ENCODE measurements at regions not wholly inside any gene's neighbourhood (a gene's known extent, or its start where the extent isn't known, plus 50 kb on each side); places are given as distances from the start of the nearest gene placed in this dataset.

DNA sequence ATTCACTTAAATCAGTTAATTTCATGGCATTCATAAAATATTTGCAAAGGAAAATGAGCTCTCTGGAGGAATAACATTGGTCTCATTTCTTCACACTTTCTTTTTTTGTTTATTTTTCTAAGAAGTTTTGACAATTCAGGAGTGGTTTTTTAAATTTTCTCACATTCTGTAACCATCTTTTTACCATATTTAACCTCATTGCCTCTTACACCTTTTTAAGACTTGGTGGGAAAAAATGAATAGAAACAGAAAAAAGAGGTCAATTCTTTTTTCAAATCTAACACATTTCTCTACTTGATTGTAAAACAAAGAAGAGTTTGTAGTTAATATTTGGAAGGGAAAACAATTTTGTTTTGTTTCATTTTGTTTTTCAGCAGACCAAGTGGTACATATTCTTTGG is 1034.7 kb upstream of the RAG2 start:
- Histone ChIP-seq H3K27ac (ENCODE audit: low read depth, low read length, severe bottlenecking) (no peak overlapping the region), H3K4me3 (ENCODE audit: extremely low read depth, insufficient read depth, low read length, poor library complexity, severe bottlenecking) (no peak overlapping the region), H3K36me3 (ENCODE audit: control insufficient read depth, insufficient read depth, low read length) (no peaks in the 10 kb centered on the region), H3K9me3 (ENCODE audit: control insufficient read depth, low read length) (no peaks in the 10 kb centered on the region), H3K4me1 (ENCODE audit: control insufficient read depth, insufficient read depth, low read length, poor library complexity, severe bottlenecking) (no peaks in the 10 kb centered on the region)

DNA sequence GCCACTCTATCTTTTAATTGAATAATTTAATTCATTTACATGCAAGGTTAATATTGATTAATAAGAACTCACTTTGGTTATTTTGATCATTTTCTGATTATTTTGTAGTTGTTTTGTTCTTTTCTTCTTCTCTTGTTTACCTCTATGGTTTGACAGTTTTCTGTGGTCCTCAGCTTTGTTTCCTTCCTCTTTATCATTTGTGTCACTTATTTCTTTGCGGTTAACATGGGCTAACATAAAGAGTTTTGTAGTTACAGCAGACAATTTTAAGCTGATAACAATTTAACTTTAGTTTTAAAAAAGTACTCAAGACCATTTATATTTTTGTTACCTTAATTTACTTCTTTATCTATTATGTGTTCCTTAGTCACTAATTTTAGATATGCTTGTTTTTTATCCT is 1032.8 kb upstream of the RAG2 start:
- no peak overlapping the region for H3K27ac ChIP-seq (ENCODE audit: low read depth, low read length, severe bottlenecking)
- no peaks in the 10 kb centered on the region for H3K36me3 ChIP-seq (ENCODE audit: control insufficient read depth, insufficient read depth, low read length)
- no peak overlapping the region for H3K4me3 ChIP-seq (ENCODE audit: extremely low read depth, insufficient read depth, low read length, poor library complexity, severe bottlenecking)
- WGBS, 2 experiments (ENCODE audit: insufficient coverage in 2 of 2), result no CpG with 5 or more reads among the region's 1 CpG
- H3K4me1 ChIP-seq (ENCODE audit: control insufficient read depth, insufficient read depth, low read length, poor library complexity, severe bottlenecking), result no peaks in the 10 kb centered on the region
- H3K9me3 ChIP-seq (ENCODE audit: control insufficient read depth, low read length), result no peaks in the 10 kb centered on the region

DNA sequence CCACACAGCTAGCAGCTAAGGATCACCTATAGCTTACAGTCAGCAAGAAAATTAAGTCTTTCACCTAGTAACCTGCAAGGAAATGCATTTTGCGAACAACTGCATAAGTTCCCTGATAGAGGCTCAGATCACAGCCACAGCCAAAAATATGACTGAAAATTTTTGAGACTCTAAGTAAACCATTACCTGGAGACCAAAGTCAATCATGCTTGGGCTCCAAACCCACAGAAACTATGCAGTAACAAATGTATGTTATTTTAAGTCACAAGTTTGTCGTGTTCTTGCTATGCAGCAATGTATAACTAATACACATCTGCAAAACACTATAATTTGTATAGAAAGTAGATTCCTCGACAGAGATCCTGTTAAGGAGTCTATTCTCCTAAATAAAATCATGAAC is 1025.7 kb upstream of the RAG2 start:
- Histone ChIP-seq H3K4me3 (ENCODE audit: extremely low read depth, insufficient read depth, low read length, poor library complexity, severe bottlenecking) (no peak overlapping the region), H3K27ac (ENCODE audit: low read depth, low read length, severe bottlenecking) (no peak overlapping the region), H3K4me1 (ENCODE audit: control insufficient read depth, insufficient read depth, low read length, poor library complexity, severe bottlenecking) (no peaks in the 10 kb centered on the region), H3K36me3 (ENCODE audit: control insufficient read depth, insufficient read depth, low read length) (no peaks in the 10 kb centered on the region), H3K9me3 (ENCODE audit: control insufficient read depth, low read length) (no peaks in the 10 kb centered on the region)
- WGBS, 2 experiments (ENCODE audit: insufficient coverage in 2 of 2), result 89 to 100% methylated on average over 1 of the region's 3 CpGs

DNA sequence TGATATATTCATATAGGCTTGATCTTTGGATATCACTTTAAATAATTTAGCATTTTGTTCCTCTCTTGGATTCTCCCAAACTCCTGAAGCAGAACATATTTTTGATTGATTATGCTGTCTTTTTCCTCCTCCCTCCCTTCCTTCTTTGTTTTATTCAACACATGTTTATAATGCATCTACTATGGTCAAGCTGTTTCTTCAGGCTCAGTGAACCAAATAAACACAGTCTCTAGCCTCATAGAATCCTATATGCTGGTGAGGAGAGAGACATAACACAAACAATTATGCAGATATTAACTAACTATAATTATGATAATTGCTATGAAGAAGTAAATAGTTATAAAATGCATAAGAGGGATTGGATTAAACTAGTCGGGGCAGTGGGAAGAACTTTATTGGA is 1023.6 kb upstream of the RAG2 start:
- WGBS, 2 experiments (ENCODE audit: insufficient coverage in 2 of 2), result 94 to 100% methylated on average over 1 of the region's 1 CpG
- no peaks in the 10 kb centered on the region for H3K36me3 ChIP-seq (ENCODE audit: control insufficient read depth, insufficient read depth, low read length)
- H3K4me1 ChIP-seq (ENCODE audit: control insufficient read depth, insufficient read depth, low read length, poor library complexity, severe bottlenecking), result no peaks in the 10 kb centered on the region
- H3K27ac ChIP-seq (ENCODE audit: low read depth, low read length, severe bottlenecking), result no peak overlapping the region
- no peak overlapping the region for H3K4me3 ChIP-seq (ENCODE audit: extremely low read depth, insufficient read depth, low read length, poor library complexity, severe bottlenecking)
- H3K9me3 ChIP-seq (ENCODE audit: control insufficient read depth, low read length), result no peaks in the 10 kb centered on the region

DNA sequence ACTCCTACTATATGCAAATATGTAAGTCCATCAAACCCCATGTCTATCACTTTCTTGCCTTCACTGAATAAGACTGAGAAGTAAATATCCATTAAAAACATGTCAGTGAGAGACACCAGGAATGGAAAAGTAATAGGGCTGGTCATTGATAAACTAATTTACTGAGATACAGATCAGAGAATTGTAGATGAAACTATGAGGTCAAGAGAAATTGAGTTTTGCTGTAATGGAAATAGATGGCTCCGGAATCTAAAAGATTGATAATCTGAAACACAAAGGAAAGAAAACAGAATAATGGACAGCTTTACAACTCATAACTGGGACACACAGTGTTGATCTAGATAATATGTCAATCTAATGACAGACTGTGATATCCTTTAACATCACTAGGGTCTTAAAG is 1018.3 kb upstream of the RAG2 start:
- Histone ChIP-seq H3K36me3 (ENCODE audit: control insufficient read depth, insufficient read depth, low read length) (no peaks in the 10 kb centered on the region), H3K4me3 (ENCODE audit: extremely low read depth, insufficient read depth, low read length, poor library complexity, severe bottlenecking) (no peak overlapping the region), H3K27ac (ENCODE audit: low read depth, low read length, severe bottlenecking) (no peak overlapping the region), H3K4me1 (ENCODE audit: control insufficient read depth, insufficient read depth, low read length, poor library complexity, severe bottlenecking) (no peaks in the 10 kb centered on the region), H3K9me3 (ENCODE audit: control insufficient read depth, low read length) (no peaks in the 10 kb centered on the region)
- WGBS, 2 experiments (ENCODE audit: insufficient coverage in 2 of 2), result no CpG with 5 or more reads among the region's 1 CpG

DNA sequence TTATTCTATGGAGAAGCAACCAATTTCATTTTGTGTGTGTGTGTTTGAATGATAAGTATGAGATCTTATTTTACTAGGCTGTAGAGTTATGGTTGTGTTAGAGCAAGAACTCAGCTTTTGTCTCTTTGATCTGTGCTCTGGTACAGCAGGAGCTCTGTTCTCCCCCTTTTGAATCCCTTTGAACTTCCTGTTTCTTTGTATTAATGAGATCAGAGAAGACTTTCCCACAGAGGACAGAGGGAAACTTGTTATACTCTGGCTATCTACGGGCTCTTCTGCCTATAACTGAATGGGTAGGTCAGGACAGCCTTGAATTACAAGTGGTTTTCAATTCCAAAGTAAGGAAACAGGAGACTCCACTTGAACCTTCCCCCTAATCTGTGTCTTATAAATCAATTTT is 1015.0 kb upstream of the RAG2 start:
- H3K4me1 ChIP-seq (ENCODE audit: control insufficient read depth, insufficient read depth, low read length, poor library complexity, severe bottlenecking), result no peaks in the 10 kb centered on the region
- peak overlapping the region; percentile 38 for H3K27ac ChIP-seq (ENCODE audit: low read depth, low read length, severe bottlenecking)
- H3K4me3 ChIP-seq (ENCODE audit: extremely low read depth, insufficient read depth, low read length, poor library complexity, severe bottlenecking), result no peak overlapping the region
- no peaks in the 10 kb centered on the region for H3K36me3 ChIP-seq (ENCODE audit: control insufficient read depth, insufficient read depth, low read length)
- no peaks in the 10 kb centered on the region for H3K9me3 ChIP-seq (ENCODE audit: control insufficient read depth, low read length)
- 33% methylated on average over 1 of the region's 1 CpG; no CpG with 5 or more reads in 1 of the 2 experiments for WGBS, 2 experiments (ENCODE audit: insufficient coverage in 2 of 2)

DNA sequence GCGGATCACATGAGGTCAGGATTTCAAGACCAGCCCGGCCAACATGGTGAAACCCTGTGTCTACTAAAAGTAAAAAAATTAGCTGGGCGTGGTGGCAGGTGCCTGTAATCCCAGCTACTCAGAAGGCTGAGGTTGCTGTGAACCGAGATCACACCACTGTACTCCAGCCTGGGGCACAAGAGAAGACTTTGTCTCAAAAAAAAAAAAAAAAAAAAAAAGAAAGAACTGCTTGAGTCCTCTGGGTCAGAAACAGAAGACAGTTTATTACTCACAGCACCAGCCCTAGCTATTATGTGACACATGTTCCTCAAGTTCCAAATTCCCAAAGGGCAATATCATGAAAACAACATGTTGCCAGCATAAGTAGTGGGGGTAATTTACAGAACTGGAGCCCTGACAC is 1014.1 kb upstream of the RAG2 start:
- 97 to 100% methylated on average over 3 of the region's 4 CpGs for WGBS, 2 experiments (ENCODE audit: insufficient coverage in 2 of 2)
- no peaks in the 10 kb centered on the region for H3K36me3 ChIP-seq (ENCODE audit: control insufficient read depth, insufficient read depth, low read length)
- no peak overlapping the region for H3K4me3 ChIP-seq (ENCODE audit: extremely low read depth, insufficient read depth, low read length, poor library complexity, severe bottlenecking)
- H3K4me1 ChIP-seq (ENCODE audit: control insufficient read depth, insufficient read depth, low read length, poor library complexity, severe bottlenecking), result no peaks in the 10 kb centered on the region
- no peak overlapping the region for H3K27ac ChIP-seq (ENCODE audit: low read depth, low read length, severe bottlenecking)
- no peaks in the 10 kb centered on the region for H3K9me3 ChIP-seq (ENCODE audit: control insufficient read depth, low read length)

DNA sequence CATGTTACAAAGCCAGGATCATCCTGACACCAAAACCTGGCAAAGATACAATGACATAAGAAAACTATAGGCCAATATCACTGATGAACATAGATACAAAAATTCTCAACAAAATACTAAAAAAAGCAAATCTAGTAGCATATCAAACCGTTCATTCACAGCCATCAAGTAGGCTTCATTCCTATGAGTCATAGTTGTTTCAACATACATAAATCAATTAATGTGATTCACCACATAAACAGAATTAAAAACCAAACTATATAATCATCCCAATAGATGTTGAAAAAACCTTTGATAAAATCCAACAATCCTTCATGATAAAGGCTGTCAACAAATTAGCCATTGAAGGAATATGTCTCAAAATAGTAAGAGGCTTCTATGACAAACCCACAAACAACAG is 1007.2 kb upstream of the RAG2 start:
- WGBS, 2 experiments (ENCODE audit: insufficient coverage in 2 of 2), result 80% methylated on average over 1 of the region's 1 CpG; no CpG with 5 or more reads in 1 of the 2 experiments
- no peaks in the 10 kb centered on the region for H3K9me3 ChIP-seq (ENCODE audit: control insufficient read depth, low read length)
- H3K36me3 ChIP-seq (ENCODE audit: control insufficient read depth, insufficient read depth, low read length), result no peaks in the 10 kb centered on the region
- H3K27ac ChIP-seq (ENCODE audit: low read depth, low read length, severe bottlenecking), result no peak overlapping the region
- no peak overlapping the region for H3K4me3 ChIP-seq (ENCODE audit: extremely low read depth, insufficient read depth, low read length, poor library complexity, severe bottlenecking)
- no peaks in the 10 kb centered on the region for H3K4me1 ChIP-seq (ENCODE audit: control insufficient read depth, insufficient read depth, low read length, poor library complexity, severe bottlenecking)

DNA sequence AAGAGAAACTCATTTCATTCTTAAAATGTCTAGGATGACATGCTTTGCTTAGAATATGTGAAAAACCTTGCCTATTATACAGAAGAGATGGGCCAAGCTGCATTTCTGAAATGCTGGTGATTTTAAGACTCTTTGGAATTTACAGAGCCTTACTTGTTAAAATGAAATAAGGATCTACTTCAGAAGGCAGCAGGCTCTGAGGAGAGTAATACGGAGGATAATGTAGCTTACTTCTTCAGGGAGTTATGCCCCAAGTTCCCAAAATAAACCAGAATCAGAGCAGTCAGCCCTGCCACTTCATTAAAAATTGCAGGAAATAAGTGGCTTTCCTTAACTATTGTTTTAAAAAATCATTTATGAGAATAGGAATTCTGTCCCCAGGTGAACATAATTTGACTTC is 1000.3 kb upstream of the RAG2 start:
- 40% methylated on average over 1 of the region's 1 CpG; no CpG with 5 or more reads in 1 of the 2 experiments for WGBS, 2 experiments (ENCODE audit: insufficient coverage in 2 of 2)
- no peak overlapping the region for H3K4me3 ChIP-seq (ENCODE audit: extremely low read depth, insufficient read depth, low read length, poor library complexity, severe bottlenecking)

DNA sequence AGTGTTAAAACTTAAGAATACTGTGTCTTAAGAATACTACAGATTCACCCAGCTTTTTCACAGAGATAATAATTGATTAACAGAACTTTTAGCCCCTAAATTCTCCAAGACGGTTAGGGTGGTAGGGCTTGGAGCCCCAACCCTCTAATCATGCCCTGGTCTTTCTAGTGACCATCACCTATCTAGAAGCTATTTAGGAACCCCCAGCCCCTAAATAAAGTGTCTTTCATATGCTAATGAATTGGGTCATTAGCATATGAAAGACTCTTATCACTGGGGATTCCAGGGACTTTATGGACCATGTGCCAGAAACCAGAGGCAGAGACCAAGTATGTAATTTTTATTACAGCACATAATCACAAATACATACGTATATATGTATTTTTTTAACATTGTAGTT is 999.7 kb upstream of the RAG2 start:
- WGBS, 2 experiments (ENCODE audit: insufficient coverage in 2 of 2), result no CpG with 5 or more reads among the region's 2 CpGs
- no peaks in the 10 kb centered on the region for H3K9me3 ChIP-seq (ENCODE audit: control insufficient read depth, low read length)
- H3K27ac ChIP-seq (ENCODE audit: low read depth, low read length, severe bottlenecking), result no peak overlapping the region

More for the DNA sequence above, 1000.3 kb upstream of the RAG2 start:
- Histone ChIP-seq H3K27ac (ENCODE audit: low read depth, low read length, severe bottlenecking) (no peak overlapping the region), H3K4me1 (ENCODE audit: control insufficient read depth, insufficient read depth, low read length, poor library complexity, severe bottlenecking) (no peaks in the 10 kb centered on the region), H3K9me3 (ENCODE audit: control insufficient read depth, low read length) (no peaks in the 10 kb centered on the region), H3K36me3 (ENCODE audit: control insufficient read depth, insufficient read depth, low read length) (no peaks in the 10 kb centered on the region)

DNA sequence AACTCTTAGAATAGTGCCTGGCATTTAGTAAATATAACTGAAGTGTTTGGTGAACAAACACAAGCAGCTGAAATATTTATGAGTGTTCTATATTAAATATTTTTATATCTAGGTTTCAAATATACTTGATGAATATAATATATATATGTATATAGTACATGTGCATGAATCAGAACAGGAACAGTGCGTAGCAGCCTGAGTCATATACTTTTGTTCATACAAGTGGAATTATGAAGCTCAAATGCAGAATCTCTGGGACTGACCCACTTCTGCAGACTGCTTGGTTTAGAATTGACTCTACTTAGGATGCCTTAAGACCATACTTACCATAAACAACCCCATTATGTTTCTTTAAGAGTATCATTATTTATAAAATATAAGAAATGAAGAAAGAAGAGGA is 997.8 kb upstream of the RAG2 start:
- Histone ChIP-seq H3K4me3 (ENCODE audit: extremely low read depth, insufficient read depth, low read length, poor library complexity, severe bottlenecking) (no peak overlapping the region), H3K9me3 (ENCODE audit: control insufficient read depth, low read length) (no peaks in the 10 kb centered on the region), H3K36me3 (ENCODE audit: control insufficient read depth, insufficient read depth, low read length) (no peaks in the 10 kb centered on the region), H3K4me1 (ENCODE audit: control insufficient read depth, insufficient read depth, low read length, poor library complexity, severe bottlenecking) (no peaks in the 10 kb centered on the region), H3K27ac (ENCODE audit: low read depth, low read length, severe bottlenecking) (no peak overlapping the region)
- 80% methylated on average over 1 of the region's 1 CpG; no CpG with 5 or more reads in 1 of the 2 experiments for WGBS, 2 experiments (ENCODE audit: insufficient coverage in 2 of 2)

More for the DNA sequence above, 999.7 kb upstream of the RAG2 start:
- no peak overlapping the region for H3K4me3 ChIP-seq (ENCODE audit: extremely low read depth, insufficient read depth, low read length, poor library complexity, severe bottlenecking)
- no peaks in the 10 kb centered on the region for H3K36me3 ChIP-seq (ENCODE audit: control insufficient read depth, insufficient read depth, low read length)
- no peaks in the 10 kb centered on the region for H3K4me1 ChIP-seq (ENCODE audit: control insufficient read depth, insufficient read depth, low read length, poor library complexity, severe bottlenecking)

DNA sequence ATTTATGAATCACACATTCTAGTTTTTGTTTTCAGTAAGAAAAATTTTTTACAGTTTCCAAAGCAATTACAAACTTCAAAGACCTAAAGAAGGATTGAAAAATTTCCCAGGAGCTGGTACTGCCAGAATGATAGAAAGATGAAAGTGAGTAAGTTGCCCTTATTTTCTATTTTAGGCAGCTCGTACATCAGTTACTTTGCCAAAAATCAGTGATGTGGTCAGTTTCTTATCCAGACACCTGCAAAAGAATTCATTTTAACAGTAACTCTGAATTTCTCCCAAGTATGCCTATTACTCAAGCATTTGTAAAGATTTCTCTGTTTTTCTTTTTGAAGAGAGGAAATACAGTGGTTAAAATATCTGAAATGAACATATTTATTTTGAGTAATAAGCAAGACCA is 976.3 kb upstream of the RAG2 start:
- no peaks in the 10 kb centered on the region for H3K4me1 ChIP-seq (ENCODE audit: control insufficient read depth, insufficient read depth, low read length, poor library complexity, severe bottlenecking)
- H3K4me3 ChIP-seq (ENCODE audit: extremely low read depth, insufficient read depth, low read length, poor library complexity, severe bottlenecking), result no peak overlapping the region
- no peaks in the 10 kb centered on the region for H3K36me3 ChIP-seq (ENCODE audit: control insufficient read depth, insufficient read depth, low read length)
- 89 to 100% methylated on average over 1 of the region's 1 CpG for WGBS, 2 experiments (ENCODE audit: insufficient coverage in 2 of 2)
- H3K9me3 ChIP-seq (ENCODE audit: control insufficient read depth, low read length), result no peaks in the 10 kb centered on the region
- no peak overlapping the region for H3K27ac ChIP-seq (ENCODE audit: low read depth, low read length, severe bottlenecking)
